Smooth muscle cell (in vitro differentiated cells): ENCODE measurements at regions not wholly inside any gene's neighbourhood (a gene's known extent, or its start where the extent isn't known, plus 50 kb on each side); places are given as distances from the start of the nearest gene placed in this dataset.
"Not testable (repeated sequence)": the region's sequence is repeated elsewhere in the genome, so short reads cannot be mapped to it uniquely, and the experiment has no call there.

Source experiments
- DNase-seq: peaks from one replicate; lab custom pipeline; 2025; ENCODE audit not compliant: unreplicated experiment; lab: John Stamatoyannopoulos, UW
- H2AFZ ChIP-seq: fragments of 200-600 bp; sonication (generic); 2 replicates; pipeline ENCODE4 v1.6.0; 2016; ENCODE audit warnings: antibody characterized with exemption, low read depth, mild to moderate bottlenecking
- H3F3A ChIP-seq: fragments of 200-600 bp; sonication (generic); 2 replicates; pipeline ENCODE4 v1.6.0; 2017; ENCODE audit warnings: antibody characterized with exemption, low read depth
- H3K27ac ChIP-seq: fragments of 200-600 bp; sonication (generic); 2 replicates; pipeline ENCODE4 v1.5.1; 2016; ENCODE audit warnings: low read depth, mild to moderate bottlenecking
- H3K27me3 ChIP-seq: fragments of 200-600 bp; sonication (generic); 2 replicates; pipeline ENCODE4 v1.6.1; 2016; ENCODE audit warnings: low read depth, mild to moderate bottlenecking
- H3K36me3 ChIP-seq: fragments of 200-600 bp; sonication (generic); 2 replicates; pipeline ENCODE4 v1.5.1; 2016; ENCODE audit warnings: low read depth
- H3K4me1 ChIP-seq: fragments of 200-600 bp; sonication (generic); 2 replicates; pipeline ENCODE4 v1.5.1; 2016; ENCODE audit warnings: low read depth
- H3K4me2 ChIP-seq: fragments of 200-600 bp; sonication (generic); 2 replicates; pipeline ENCODE4 v1.6.0; 2016; ENCODE audit warnings: mild to moderate bottlenecking
- H3K4me3 ChIP-seq: fragments of 200-600 bp; sonication (generic); 2 replicates; pipeline ENCODE4 v1.5.1; 2016; ENCODE audit warnings: mild to moderate bottlenecking
- H3K79me2 ChIP-seq: fragments of 200-600 bp; sonication (generic); 2 replicates; pipeline ENCODE4 v1.6.0; 2016; ENCODE audit warnings: low read depth, mild to moderate bottlenecking
- H3K9ac ChIP-seq: fragments of 200-600 bp; sonication (generic); 2 replicates; pipeline ENCODE4 v1.6.0; 2016; ENCODE audit warnings: low read depth
- H3K9me3 ChIP-seq: fragments of 200-600 bp; sonication (generic); replicated peaks from 2 replicates; pipeline ENCODE4 v1.5.1; 2016; ENCODE audit warnings: low read depth
- H4K20me1 ChIP-seq: fragments of 200-600 bp; sonication (generic); 2 replicates; pipeline ENCODE4 v1.6.0; 2016; ENCODE audit warnings: low read depth
- WGBS: methylation state at CpG from one replicate; pipeline ENCODE4 v1.1.7; 2016; ENCODE audit warnings: low lambda C conversion rate; 5-methylcytosine and 5-hydroxymethylcytosine counted together
- TF ChIP-seq, protein P1 (sequence below): fragments of 200-600 bp; sonication (generic); IDR thresholded peaks from 2 replicates; pipeline ENCODE4 v1.5.1; 2017; ENCODE audit warnings: borderline replicate concordance, mild to moderate bottlenecking, antibody characterized with exemption; ENCODE audit not compliant: insufficient read depth, poor library complexity, severe bottlenecking

- no peaks in the 10 kb centered on the region for H3K4me1 ChIP-seq
- no peak overlapping the region for H3K9ac ChIP-seq
- H4K20me1 ChIP-seq: no peaks in the 10 kb centered on the region
- H3K4me3 ChIP-seq: no peak overlapping the region
- no peaks in the 10 kb centered on the region for H3K9me3 ChIP-seq
- H3K79me2 ChIP-seq: no peaks in the 10 kb centered on the region
- TF ChIP-seq, protein P1, sequence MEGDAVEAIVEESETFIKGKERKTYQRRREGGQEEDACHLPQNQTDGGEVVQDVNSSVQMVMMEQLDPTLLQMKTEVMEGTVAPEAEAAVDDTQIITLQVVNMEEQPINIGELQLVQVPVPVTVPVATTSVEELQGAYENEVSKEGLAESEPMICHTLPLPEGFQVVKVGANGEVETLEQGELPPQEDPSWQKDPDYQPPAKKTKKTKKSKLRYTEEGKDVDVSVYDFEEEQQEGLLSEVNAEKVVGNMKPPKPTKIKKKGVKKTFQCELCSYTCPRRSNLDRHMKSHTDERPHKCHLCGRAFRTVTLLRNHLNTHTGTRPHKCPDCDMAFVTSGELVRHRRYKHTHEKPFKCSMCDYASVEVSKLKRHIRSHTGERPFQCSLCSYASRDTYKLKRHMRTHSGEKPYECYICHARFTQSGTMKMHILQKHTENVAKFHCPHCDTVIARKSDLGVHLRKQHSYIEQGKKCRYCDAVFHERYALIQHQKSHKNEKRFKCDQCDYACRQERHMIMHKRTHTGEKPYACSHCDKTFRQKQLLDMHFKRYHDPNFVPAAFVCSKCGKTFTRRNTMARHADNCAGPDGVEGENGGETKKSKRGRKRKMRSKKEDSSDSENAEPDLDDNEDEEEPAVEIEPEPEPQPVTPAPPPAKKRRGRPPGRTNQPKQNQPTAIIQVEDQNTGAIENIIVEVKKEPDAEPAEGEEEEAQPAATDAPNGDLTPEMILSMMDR: no peak
- H3F3A ChIP-seq: no peaks in the 10 kb centered on the region
- no peak overlapping the region for H2AFZ ChIP-seq
- H3K4me2 ChIP-seq: no peak overlapping the region
- DNase-seq: no peak
- 92% methylated on average over 6 of the region's 6 CpGs for WGBS
- no peaks in the 10 kb centered on the region for H3K36me3 ChIP-seq
- H3K27ac ChIP-seq: no peak overlapping the region
- H3K27me3 ChIP-seq: no peaks in the 10 kb centered on the region
Measured at GRCh38 chr11:71156301-71156700, 96.1 kb downstream of the SHANK2 start.

DNA sequence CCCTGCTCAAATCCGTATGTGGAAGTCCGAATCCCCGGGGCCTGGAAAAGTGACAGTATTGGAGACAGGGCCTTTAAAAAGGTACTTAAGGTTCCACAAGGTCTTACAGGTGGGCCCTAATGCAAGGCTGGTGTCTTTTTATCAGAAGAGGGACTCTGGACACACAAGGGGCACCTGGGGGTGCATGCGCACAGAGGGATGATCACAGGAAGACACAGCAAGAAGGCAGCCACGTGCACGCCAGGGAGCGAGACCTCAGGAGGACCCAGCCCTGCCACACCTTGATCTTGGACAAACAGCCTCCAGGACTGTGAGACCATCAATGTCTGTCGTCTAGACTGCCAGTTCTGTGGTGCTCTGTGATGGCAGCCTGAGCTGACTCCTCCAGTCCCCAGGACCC, 96.5 kb downstream of the SHANK2 start:
- no peaks in the 10 kb centered on the region for H3K4me1 ChIP-seq
- H3K36me3 ChIP-seq: no peaks in the 10 kb centered on the region
- H4K20me1 ChIP-seq: no peaks in the 10 kb centered on the region
- 97% methylated on average over 8 of the region's 8 CpGs for WGBS
- H3K4me3 ChIP-seq: no peak overlapping the region
- no peaks in the 10 kb centered on the region for H3K79me2 ChIP-seq
- no peaks in the 10 kb centered on the region for H3K27me3 ChIP-seq
- TF ChIP-seq, protein P1: no peak
- no peak overlapping the region for H2AFZ ChIP-seq
- no peak for DNase-seq
- no peak overlapping the region for H3K4me2 ChIP-seq
- no peak overlapping the region for H3K9ac ChIP-seq
- no peak overlapping the region for H3K27ac ChIP-seq
- H3K9me3 ChIP-seq: no peaks in the 10 kb centered on the region
- no peaks in the 10 kb centered on the region for H3F3A ChIP-seq

- Histone ChIP-seq H3K9ac (no peak overlapping the region), H3K27me3 (no peaks in the 10 kb centered on the region), H3K4me3 (no peak overlapping the region), H3K36me3 (no peaks in the 10 kb centered on the region), H3K4me1 (no peaks in the 10 kb centered on the region), H2AFZ (no peak overlapping the region), H3K4me2 (no peak overlapping the region), H3K27ac (no peak overlapping the region), H3K79me2 (no peaks in the 10 kb centered on the region), H3K9me3 (no peaks in the 10 kb centered on the region), H3F3A (no peaks in the 10 kb centered on the region), H4K20me1 (no peaks in the 10 kb centered on the region)
- TF ChIP-seq, protein P1: no peak
- DNase-seq: no peak
- 88% methylated on average over 10 of the region's 11 CpGs for WGBS
Measured at GRCh38 chr11:71154261-71154805, 98.0 kb downstream of the SHANK2 start.

DNA sequence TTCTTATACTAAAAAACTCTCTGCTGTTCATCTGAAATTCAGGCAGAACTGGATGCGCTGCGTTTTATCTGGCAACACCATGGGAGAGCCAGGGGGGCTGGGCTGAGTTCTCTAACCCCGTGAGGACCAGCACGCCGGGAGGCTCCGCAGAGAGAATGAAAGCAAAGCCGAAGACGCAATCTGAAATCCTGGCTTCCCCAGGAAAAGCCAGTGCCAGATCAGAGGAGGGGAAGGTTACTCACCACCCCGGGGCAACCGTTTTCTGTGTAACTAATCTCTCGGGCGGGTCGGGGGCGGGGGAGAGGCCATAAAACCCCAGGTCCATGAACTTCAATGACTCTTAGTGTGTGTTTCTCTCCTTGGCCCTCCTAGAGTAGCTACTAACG, 99.4 kb downstream of the SHANK2 start:
- no peaks in the 10 kb centered on the region for H3K9me3 ChIP-seq
- H3K4me1 ChIP-seq: no peaks in the 10 kb centered on the region
- no peak overlapping the region for H2AFZ ChIP-seq
- H3K4me3 ChIP-seq: peak overlapping the region; percentile 41
- H3K27me3 ChIP-seq: no peaks in the 10 kb centered on the region
- H3F3A ChIP-seq: no peaks in the 10 kb centered on the region
- no peaks in the 10 kb centered on the region for H4K20me1 ChIP-seq
- H3K79me2 ChIP-seq: no peaks in the 10 kb centered on the region
- peak overlapping the region; percentile 81 for H3K4me2 ChIP-seq
- 2% methylated on average over 15 of the region's 15 CpGs for WGBS
- TF ChIP-seq, protein P1: no peak
- H3K27ac ChIP-seq: no peak overlapping the region
- no peak overlapping the region for H3K9ac ChIP-seq
- H3K36me3 ChIP-seq: no peaks in the 10 kb centered on the region
- no peak for DNase-seq

DNA sequence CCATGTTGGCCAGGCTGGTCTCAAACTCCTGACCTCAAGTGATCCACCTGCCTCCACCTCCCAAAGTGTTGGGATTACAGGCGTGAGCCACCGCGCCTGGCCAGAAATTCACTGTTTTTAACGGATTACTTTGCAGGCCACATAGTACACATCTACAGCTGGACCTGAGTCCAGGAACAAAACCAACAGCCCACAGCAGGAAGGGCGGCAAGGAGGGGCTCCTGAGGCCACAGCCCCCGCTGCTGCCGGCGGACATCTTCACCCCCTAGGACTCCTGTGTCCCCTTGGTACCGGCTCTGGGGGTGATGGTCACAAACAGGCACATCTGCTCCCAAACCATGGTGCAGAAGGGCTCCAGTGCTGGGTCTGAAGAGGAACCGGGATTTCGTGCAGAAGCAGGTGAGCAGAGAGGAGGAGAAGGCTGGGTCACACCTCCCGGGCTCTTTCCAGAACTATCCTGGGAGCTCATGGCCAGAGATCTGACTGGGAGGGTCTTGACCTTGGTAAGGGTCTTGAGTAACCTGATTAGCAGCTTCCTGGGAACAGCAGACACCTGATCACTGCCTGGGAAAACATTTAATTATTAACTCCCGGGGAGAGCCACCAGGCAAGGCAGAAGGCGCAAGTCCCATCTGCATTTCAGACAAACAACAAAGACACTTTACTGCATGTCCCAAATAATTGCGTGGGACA, 99.9 kb downstream of the SHANK2 start:
- H2AFZ ChIP-seq: not testable (repeated sequence)
- WGBS: 77% methylated on average over 15 of the region's 15 CpGs
- peak overlapping the region; percentile 41 for H3K4me3 ChIP-seq

More for the DNA sequence above, 99.9 kb downstream of the SHANK2 start:
- not testable (repeated sequence) for H4K20me1 ChIP-seq, H3K9me3 ChIP-seq, H3K9ac ChIP-seq, H3F3A ChIP-seq, H3K27ac ChIP-seq, H3K4me1 ChIP-seq, H3K79me2 ChIP-seq, H3K36me3 ChIP-seq, DNase-seq, H3K27me3 ChIP-seq
- H3K4me2 ChIP-seq: peak overlapping the region; percentile 81
